Erythroblast (primary cell): ENCODE measurements at regions not wholly inside any gene's neighbourhood (a gene's known extent, or its start where the extent isn't known, plus 50 kb on each side); places are given as distances from the start of the nearest gene placed in this dataset.

Experiments used
- GATA1 ChIP-seq: IDR thresholded peaks from 2 replicates; pipeline ENCODE4 v1.6.1; 2011; ENCODE audit warnings: low read depth, mild to moderate bottlenecking, control low read depth, low read length, moderate library complexity
- POLR2A ChIP-seq: IDR thresholded peaks from 2 replicates; pipeline ENCODE4 v1.6.1; 2011; ENCODE audit warnings: mild to moderate bottlenecking, low read length

- TF ChIP-seq POLR2A = no peak
- no peak for TF ChIP-seq GATA1
These were observed 175.9 kb upstream of the KLHL29 start for GRCh38 chr2:23209059-23209458.
